OCI-LY3 (cell line): ENCODE measurements at regions not wholly inside any gene's neighbourhood (a gene's known extent, or its start where the extent isn't known, plus 50 kb on each side); places are given as distances from the start of the nearest gene placed in this dataset.

Source experiments
- EZH2phosphoT487 ChIP-seq: fragments of 200-600 bp; shearing (Covaris generic); IDR thresholded peaks from 2 replicates; pipeline ENCODE4 v1.6.1; 2018; ENCODE audit warnings: antibody characterized with exemption, mixed run types, low read depth
- TF ChIP-seq, protein P1 (sequence below): fragments of 200-600, 300-600 bp; sonication (generic); IDR thresholded peaks from 2 replicates; pipeline ENCODE4 v1.5.1; 2014; ENCODE audit warnings: antibody characterized with exemption, low read length, low read depth

DNA sequence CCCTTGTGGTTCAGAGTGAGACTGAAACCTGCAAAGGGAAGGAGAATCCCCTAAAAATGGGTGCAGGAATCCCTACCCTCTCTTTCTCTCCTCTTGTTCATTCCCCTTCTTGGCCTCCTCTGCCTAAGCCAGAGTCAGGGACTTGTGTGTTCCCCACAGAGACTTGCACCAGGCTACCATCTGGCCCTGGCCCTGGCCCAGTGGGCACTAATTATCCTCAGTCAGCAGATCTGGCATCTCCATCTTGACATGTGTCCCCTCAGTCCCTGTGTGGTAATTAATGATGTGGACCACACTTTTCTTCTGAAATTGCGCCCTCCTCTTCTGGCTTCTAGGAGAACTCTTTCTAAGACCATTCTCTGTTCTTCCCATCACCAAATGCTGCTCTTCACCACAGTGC lies 354.4 kb downstream of the SETD4 start:
- TF ChIP-seq, protein P1, sequence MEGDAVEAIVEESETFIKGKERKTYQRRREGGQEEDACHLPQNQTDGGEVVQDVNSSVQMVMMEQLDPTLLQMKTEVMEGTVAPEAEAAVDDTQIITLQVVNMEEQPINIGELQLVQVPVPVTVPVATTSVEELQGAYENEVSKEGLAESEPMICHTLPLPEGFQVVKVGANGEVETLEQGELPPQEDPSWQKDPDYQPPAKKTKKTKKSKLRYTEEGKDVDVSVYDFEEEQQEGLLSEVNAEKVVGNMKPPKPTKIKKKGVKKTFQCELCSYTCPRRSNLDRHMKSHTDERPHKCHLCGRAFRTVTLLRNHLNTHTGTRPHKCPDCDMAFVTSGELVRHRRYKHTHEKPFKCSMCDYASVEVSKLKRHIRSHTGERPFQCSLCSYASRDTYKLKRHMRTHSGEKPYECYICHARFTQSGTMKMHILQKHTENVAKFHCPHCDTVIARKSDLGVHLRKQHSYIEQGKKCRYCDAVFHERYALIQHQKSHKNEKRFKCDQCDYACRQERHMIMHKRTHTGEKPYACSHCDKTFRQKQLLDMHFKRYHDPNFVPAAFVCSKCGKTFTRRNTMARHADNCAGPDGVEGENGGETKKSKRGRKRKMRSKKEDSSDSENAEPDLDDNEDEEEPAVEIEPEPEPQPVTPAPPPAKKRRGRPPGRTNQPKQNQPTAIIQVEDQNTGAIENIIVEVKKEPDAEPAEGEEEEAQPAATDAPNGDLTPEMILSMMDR = no peak
- no peak for TF ChIP-seq EZH2phosphoT487
